Fibroblast of lung (primary cell): ENCODE measurements at regions not wholly inside any gene's neighbourhood (a gene's known extent, or its start where the extent isn't known, plus 50 kb on each side); places are given as distances from the start of the nearest gene placed in this dataset.

ENCODE experiments used
- EZH2 ChIP-seq: IDR thresholded peaks from 2 replicates; pipeline ENCODE4 v1.5.1; 2012; ENCODE audit warnings: low read length, control low read depth, mild to moderate bottlenecking; ENCODE audit errors: missing control alignments
- TF ChIP-seq, protein P1 (sequence below), 2 donors: IDR thresholded peaks in 1 of 2; conservative IDR thresholded peaks in 1 of 2; 1 replicate in 1 of 2; 2 replicates in 1 of 2; pipeline ENCODE4 v1.5.1; 2011 to 2012; ENCODE audit warnings: low read length in 2 of 2, control low read depth in 1 of 2, inconsistent platforms in 1 of 2, low read depth in 1 of 2, mild to moderate bottlenecking in 1 of 2

DNA sequence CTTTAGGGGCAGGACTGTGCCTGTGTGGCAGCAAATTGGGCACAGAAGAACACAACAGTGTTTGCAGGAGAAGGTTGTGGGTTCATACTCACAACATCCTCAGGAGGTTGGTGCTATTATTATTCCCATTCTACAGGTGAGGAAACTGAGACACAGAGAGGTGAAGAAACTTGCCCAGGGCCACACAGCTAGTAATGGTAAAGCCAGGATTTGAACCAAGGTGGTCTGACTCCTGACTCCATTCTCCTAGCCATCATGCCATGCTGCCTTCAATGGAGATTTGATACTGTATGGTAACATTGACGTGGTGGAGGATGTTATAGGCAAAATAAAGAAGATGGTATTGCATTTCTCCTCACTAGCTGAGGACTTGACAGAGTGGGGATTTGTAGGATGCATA, 334.2 kb downstream of the RPS6KC1 start:
- TF ChIP-seq, protein P1, sequence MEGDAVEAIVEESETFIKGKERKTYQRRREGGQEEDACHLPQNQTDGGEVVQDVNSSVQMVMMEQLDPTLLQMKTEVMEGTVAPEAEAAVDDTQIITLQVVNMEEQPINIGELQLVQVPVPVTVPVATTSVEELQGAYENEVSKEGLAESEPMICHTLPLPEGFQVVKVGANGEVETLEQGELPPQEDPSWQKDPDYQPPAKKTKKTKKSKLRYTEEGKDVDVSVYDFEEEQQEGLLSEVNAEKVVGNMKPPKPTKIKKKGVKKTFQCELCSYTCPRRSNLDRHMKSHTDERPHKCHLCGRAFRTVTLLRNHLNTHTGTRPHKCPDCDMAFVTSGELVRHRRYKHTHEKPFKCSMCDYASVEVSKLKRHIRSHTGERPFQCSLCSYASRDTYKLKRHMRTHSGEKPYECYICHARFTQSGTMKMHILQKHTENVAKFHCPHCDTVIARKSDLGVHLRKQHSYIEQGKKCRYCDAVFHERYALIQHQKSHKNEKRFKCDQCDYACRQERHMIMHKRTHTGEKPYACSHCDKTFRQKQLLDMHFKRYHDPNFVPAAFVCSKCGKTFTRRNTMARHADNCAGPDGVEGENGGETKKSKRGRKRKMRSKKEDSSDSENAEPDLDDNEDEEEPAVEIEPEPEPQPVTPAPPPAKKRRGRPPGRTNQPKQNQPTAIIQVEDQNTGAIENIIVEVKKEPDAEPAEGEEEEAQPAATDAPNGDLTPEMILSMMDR (conservative IDR thresholded peaks at IDR 0.05 in 1 of 2, IDR thresholded peaks at IDR 0.05 in 1 of 2; ENCODE audit: low read depth in 1 of 2, low read length in 2 of 2), result no peak
- TF ChIP-seq EZH2, result no peak
